Uterus (tissue), 3 donors: ENCODE measurements at regions not wholly inside any gene's neighbourhood (a gene's known extent, or its start where the extent isn't known, plus 50 kb on each side); places are given as distances from the start of the nearest gene placed in this dataset.

Experiments
- DNase-seq, 2 donors: peaks; one replicate each; pipeline ENCODE4 v3.0.0-alpha.2; 2019 to 2020
- H3K27ac ChIP-seq, 2 donors: fragments of 200-600 bp; sonication (generic); 1 replicate in 1 of 2; 2 replicates in 1 of 2; pipeline ENCODE4 v1.5.1; 2016 to 2018
- H3K27me3 ChIP-seq, 2 donors: fragments of 200-600 bp; sonication (generic); one replicate each; pipeline ENCODE4 v1.5.1; 2018 to 2019; ENCODE audit warnings: control low read depth in 1 of 2
- H3K36me3 ChIP-seq, 2 donors: fragments of 200-600 bp; sonication (generic); one replicate each; pipeline ENCODE4 v1.5.1; 2019; ENCODE audit warnings: control low read depth in 1 of 2
- H3K4me1 ChIP-seq, 2 donors: fragments of 200-600 bp; sonication (generic); one replicate each; pipeline ENCODE4 v1.5.1; 2018 to 2019; ENCODE audit warnings: control low read depth in 1 of 2
- H3K4me3 ChIP-seq, 2 donors: fragments of 200-600 bp; sonication (generic); 1 replicate in 1 of 2; 2 replicates in 1 of 2; pipeline ENCODE4 v1.5.1; 2018 to 2019; ENCODE audit warnings: mild to moderate bottlenecking in 1 of 2
- H3K9me3 ChIP-seq, 2 donors: fragments of 200-600 bp; sonication (generic); one replicate each; pipeline ENCODE4 v1.5.1; 2019; ENCODE audit warnings: control low read depth in 1 of 2
- POLR2A ChIP-seq, 2 donors: fragments of 450-650 bp; IDR thresholded peaks; one replicate each; pipeline ENCODE4 v1.6.1; 2016; ENCODE audit warnings: antibody characterized with exemption in 2 of 2, mild to moderate bottlenecking in 1 of 2, moderate library complexity in 1 of 2
- intact Hi-C: fragments of 100-400 bp; cut with DNase I; formaldehyde crosslinking; loops from one replicate; pipeline ENCODE4 v1.15.1; 2023; ENCODE audit warnings: low total_unique reads
- TF ChIP-seq, protein P1 (sequence below), 4 experiments: fragments of 200-600 bp in 2 of 4; fragments of 450-650 bp in 2 of 4; sonication (generic) in 2 of 4; IDR thresholded peaks; one replicate each; pipeline ENCODE4 v1.5.1; 2016 to 2019; ENCODE audit warnings: antibody characterized with exemption in 4 of 4, mild to moderate bottlenecking in 2 of 4, moderate library complexity in 1 of 4
- donor health status: DM: yes; HTN: yes; CAD: no.

DNA sequence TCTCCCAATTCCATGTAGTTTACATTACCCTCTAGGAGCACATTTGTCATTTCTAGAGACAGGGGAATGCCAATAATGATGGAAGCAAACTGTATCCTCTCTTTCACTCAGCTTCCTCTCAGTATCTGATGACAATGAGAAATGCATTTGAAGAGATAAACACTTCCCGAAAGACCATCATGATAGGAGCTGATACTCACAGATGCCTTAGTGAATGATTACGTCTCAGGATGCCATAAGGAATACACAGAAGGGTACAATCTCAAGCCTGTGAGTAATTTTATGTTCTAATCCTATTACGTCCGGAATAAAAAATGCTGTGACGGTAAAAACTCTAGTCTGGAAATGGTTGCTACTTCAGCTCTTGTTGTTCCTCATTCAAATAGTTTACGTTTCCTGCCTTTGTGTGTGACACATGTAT lies 663.8 kb upstream of the MIR17HG start:
- H3K9me3 ChIP-seq = no peaks in the 10 kb centered on the region
- intact Hi-C loops = no loop called here
- H3K27me3 ChIP-seq = no peaks in the 10 kb centered on the region
- no peaks in the 10 kb centered on the region for H3K36me3 ChIP-seq
- H3K27ac ChIP-seq = no peak overlapping the region
- DNase-seq = no peak
- no peak overlapping the region for H3K4me3 ChIP-seq
- H3K4me1 ChIP-seq = no peaks in the 10 kb centered on the region
- TF ChIP-seq, protein P1, sequence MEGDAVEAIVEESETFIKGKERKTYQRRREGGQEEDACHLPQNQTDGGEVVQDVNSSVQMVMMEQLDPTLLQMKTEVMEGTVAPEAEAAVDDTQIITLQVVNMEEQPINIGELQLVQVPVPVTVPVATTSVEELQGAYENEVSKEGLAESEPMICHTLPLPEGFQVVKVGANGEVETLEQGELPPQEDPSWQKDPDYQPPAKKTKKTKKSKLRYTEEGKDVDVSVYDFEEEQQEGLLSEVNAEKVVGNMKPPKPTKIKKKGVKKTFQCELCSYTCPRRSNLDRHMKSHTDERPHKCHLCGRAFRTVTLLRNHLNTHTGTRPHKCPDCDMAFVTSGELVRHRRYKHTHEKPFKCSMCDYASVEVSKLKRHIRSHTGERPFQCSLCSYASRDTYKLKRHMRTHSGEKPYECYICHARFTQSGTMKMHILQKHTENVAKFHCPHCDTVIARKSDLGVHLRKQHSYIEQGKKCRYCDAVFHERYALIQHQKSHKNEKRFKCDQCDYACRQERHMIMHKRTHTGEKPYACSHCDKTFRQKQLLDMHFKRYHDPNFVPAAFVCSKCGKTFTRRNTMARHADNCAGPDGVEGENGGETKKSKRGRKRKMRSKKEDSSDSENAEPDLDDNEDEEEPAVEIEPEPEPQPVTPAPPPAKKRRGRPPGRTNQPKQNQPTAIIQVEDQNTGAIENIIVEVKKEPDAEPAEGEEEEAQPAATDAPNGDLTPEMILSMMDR (IDR thresholded peaks at IDR 0.05) = no peak
- no peak for TF ChIP-seq POLR2A (IDR thresholded peaks at IDR 0.05)

DNA sequence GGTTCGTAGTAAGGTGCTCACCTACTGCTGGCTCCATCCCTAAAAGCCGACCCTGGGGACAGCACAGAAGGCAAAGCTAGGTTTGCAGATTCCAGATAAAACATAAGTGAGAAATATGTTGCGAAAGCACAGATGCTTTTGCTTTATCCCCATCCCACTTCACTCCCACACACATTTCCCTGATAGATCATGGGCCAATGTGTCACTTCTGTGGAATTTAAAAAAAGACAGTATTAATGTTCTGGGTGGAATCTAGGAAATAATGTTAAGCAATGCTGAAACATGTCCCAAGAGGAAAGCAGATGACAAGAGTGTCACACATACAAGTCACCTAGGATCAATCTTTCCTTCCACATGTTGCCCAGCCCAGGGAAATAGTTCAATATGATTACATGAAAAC lies 661.0 kb upstream of the MIR17HG start:
- TF ChIP-seq, protein P1 (IDR thresholded peaks at IDR 0.05) = no peak
- no peak for TF ChIP-seq POLR2A (IDR thresholded peaks at IDR 0.05)
- no peaks in the 10 kb centered on the region for H3K4me1 ChIP-seq
- no peaks in the 10 kb centered on the region for H3K36me3 ChIP-seq
- H3K27ac ChIP-seq = no peak overlapping the region
- H3K27me3 ChIP-seq = no peaks in the 10 kb centered on the region
- H3K4me3 ChIP-seq = no peak overlapping the region
- DNase-seq = no peak
- no peaks in the 10 kb centered on the region for H3K9me3 ChIP-seq
- intact Hi-C loops = no loop called here

GRCh38 chr13:90689111-90689510 lies 658.4 kb upstream of the MIR17HG start:
- H3K27me3 ChIP-seq = no peaks in the 10 kb centered on the region
- TF ChIP-seq, protein P1 (IDR thresholded peaks at IDR 0.05) = no peak
- TF ChIP-seq POLR2A (IDR thresholded peaks at IDR 0.05) = no peak
- H3K9me3 ChIP-seq = no peaks in the 10 kb centered on the region
- H3K4me1 ChIP-seq = no peaks in the 10 kb centered on the region
- intact Hi-C loops = no loop called here
- no peak overlapping the region for H3K27ac ChIP-seq
- no peak overlapping the region for H3K4me3 ChIP-seq
- no peaks in the 10 kb centered on the region for H3K36me3 ChIP-seq
- no peak for DNase-seq

DNA sequence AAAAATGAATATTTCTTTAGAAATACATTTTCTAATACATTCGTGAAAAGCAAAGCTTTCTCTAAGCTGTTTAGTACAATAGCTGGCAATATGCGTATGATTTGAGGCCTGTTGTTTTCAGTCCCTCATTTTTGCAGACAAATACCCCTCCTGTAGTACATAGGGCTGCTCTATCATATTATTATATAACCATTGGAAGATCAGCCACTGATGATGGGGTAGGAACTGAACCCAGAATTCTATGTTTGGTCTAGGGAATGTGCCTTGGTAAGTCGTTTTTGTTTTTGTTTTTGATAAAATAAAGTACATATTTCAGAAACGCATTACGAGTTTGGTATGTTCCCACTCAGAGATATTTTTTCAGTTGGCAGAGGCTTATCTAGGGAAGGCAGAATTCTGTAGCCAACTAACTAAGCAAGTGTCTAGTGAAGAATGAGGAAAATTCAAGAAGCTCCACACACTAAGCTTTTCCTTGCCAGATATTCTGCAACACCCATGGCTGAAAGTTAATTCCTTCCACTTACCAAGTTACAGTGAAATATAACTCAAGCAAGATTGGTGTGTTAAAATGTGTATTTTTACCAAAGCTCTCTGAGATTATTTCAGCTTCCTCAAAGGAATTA lies 656.9 kb upstream of the MIR17HG start:
- Histone ChIP-seq H3K9me3 (no peaks in the 10 kb centered on the region), H3K36me3 (no peaks in the 10 kb centered on the region), H3K4me1 (no peaks in the 10 kb centered on the region), H3K27me3 (no peaks in the 10 kb centered on the region), H3K4me3 (no peak overlapping the region), H3K27ac (no peak overlapping the region)
- no peak for TF ChIP-seq POLR2A (IDR thresholded peaks at IDR 0.05)
- TF ChIP-seq, protein P1 (IDR thresholded peaks at IDR 0.05) = no peak
- DNase-seq = no peak
- intact Hi-C loops = no loop called here

- no peak overlapping the region for H3K4me3 ChIP-seq
- DNase-seq = no peak
- H3K36me3 ChIP-seq = no peaks in the 10 kb centered on the region
- intact Hi-C loops = no loop called here
- H3K4me1 ChIP-seq = no peaks in the 10 kb centered on the region
- H3K27me3 ChIP-seq = no peaks in the 10 kb centered on the region
- H3K9me3 ChIP-seq = no peaks in the 10 kb centered on the region
- TF ChIP-seq, protein P1 (IDR thresholded peaks at IDR 0.05) = no peak
- H3K27ac ChIP-seq = no peak overlapping the region
Measured at GRCh38 chr13:90696254-90696653, 651.2 kb upstream of the MIR17HG start.
